HEK293 (cell line): ENCODE measurements at regions not wholly inside any gene's neighbourhood (a gene's known extent, or its start where the extent isn't known, plus 50 kb on each side); places are given as distances from the start of the nearest gene placed in this dataset.

Source experiments
- CTCF ChIA-PET: fragments of 350-600 bp; formaldehyde crosslinking; extraction: SDS; loops from one replicate; lab custom pipeline; 2021; ENCODE audit warnings: antibody characterized with exemption; lab: Yijun Ruan, JAX
- POLR2A ChIA-PET: fragments of 300-600 bp; formaldehyde crosslinking; extraction: SDS; loops from one replicate; lab custom pipeline; 2020; ENCODE audit warnings: antibody characterized with exemption, inconsistent platforms; lab: Yijun Ruan, JAX
- H3K27ac ChIP-seq: fragments of 200-500 bp; sonication (Bioruptor generic); 2 replicates; pipeline ENCODE4 v1.5.1; 2014; ENCODE audit warnings: low read depth, low read length, control low read depth, inconsistent platforms; ENCODE audit errors: extremely low read depth
- H3K36me3 ChIP-seq, 2 experiments: fragments of 200-500 bp in 1 of 2; sonication (Bioruptor generic) in 1 of 2; 1 replicate in 1 of 2; 2 replicates in 1 of 2; pipeline ENCODE4 v1.5.1; 2014 to 2017; ENCODE audit warnings: inconsistent platforms in 2 of 2, low read length in 2 of 2; ENCODE audit not compliant: control insufficient read depth in 2 of 2, insufficient read depth in 1 of 2
- H3K4me1 ChIP-seq: fragments of 200-500 bp; sonication (Bioruptor generic); 2 replicates; pipeline ENCODE4 v1.5.1; 2014; ENCODE audit warnings: mild to moderate bottlenecking, low read length, inconsistent platforms; ENCODE audit not compliant: control insufficient read depth, insufficient read depth
- H3K4me3 ChIP-seq: 2 replicates; pipeline ENCODE4 v1.5.1; 2011; ENCODE audit warnings: low read depth, mild to moderate bottlenecking, control low read depth, low read length, moderate library complexity
- H3K9me3 ChIP-seq: fragments of 200-500 bp; sonication (Bioruptor generic); 2 replicates; pipeline ENCODE4 v1.5.1; 2014; ENCODE audit warnings: low read depth, low read length, inconsistent platforms; ENCODE audit not compliant: control insufficient read depth, insufficient read depth
- BCL11A ChIP-seq: fragments of 450-650 bp; formaldehyde crosslinking; IDR thresholded peaks from 2 replicates; pipeline ENCODE4 v1.5.1; 2016; ENCODE audit warnings: low read depth, missing biosample characterization, missing genetic modification characterization
- GLIS1 ChIP-seq: fragments of 450-650 bp; formaldehyde crosslinking; IDR thresholded peaks from 2 replicates; pipeline ENCODE4 v1.5.1; 2016; ENCODE audit warnings: missing biosample characterization, missing genetic modification characterization
- KLF9 ChIP-seq: fragments of 450-650 bp; formaldehyde crosslinking; IDR thresholded peaks from 2 replicates; pipeline ENCODE4 v1.5.1; 2016; ENCODE audit warnings: missing biosample characterization, missing genetic modification characterization, low read depth
- MYNN ChIP-seq: fragments of 450-650 bp; formaldehyde crosslinking; IDR thresholded peaks from 2 replicates; pipeline ENCODE4 v1.5.1; 2016; ENCODE audit warnings: missing biosample characterization, missing genetic modification characterization, borderline replicate concordance
- OVOL3 ChIP-seq: fragments of 450-650 bp; formaldehyde crosslinking; IDR thresholded peaks from 2 replicates; pipeline ENCODE4 v1.5.1; 2016; ENCODE audit warnings: missing biosample characterization, missing genetic modification characterization
- REPIN1 ChIP-seq: fragments of 450-650 bp; formaldehyde crosslinking; IDR thresholded peaks from 2 replicates; pipeline ENCODE4 v1.5.1; 2017; ENCODE audit warnings: missing biosample characterization, missing genetic modification characterization, low read depth
- SCRT1 ChIP-seq: fragments of 450-650 bp; formaldehyde crosslinking; IDR thresholded peaks from 2 replicates; pipeline ENCODE4 v1.5.1; 2016; ENCODE audit warnings: missing biosample characterization, missing genetic modification characterization, borderline replicate concordance
- TCF7L2 ChIP-seq: IDR thresholded peaks from 2 replicates; pipeline ENCODE4 v1.6.1; 2011; ENCODE audit warnings: low read depth, mild to moderate bottlenecking, inconsistent platforms, low read length, moderate library complexity, borderline replicate concordance
- ZNF10 ChIP-seq: fragments of 450-650 bp; formaldehyde crosslinking; IDR thresholded peaks from 2 replicates; pipeline ENCODE4 v1.5.1; 2017; ENCODE audit warnings: missing biosample characterization, missing genetic modification characterization
- ZNF146 ChIP-seq: fragments of 450-650 bp; formaldehyde crosslinking; IDR thresholded peaks from 2 replicates; pipeline ENCODE4 v1.5.1; 2016; ENCODE audit warnings: missing biosample characterization, missing genetic modification characterization
- ZNF169 ChIP-seq: fragments of 450-650 bp; formaldehyde crosslinking; IDR thresholded peaks from 2 replicates; pipeline ENCODE4 v1.5.1; 2016; ENCODE audit warnings: missing biosample characterization, missing genetic modification characterization
- ZNF24 ChIP-seq: fragments of 450-650 bp; formaldehyde crosslinking; IDR thresholded peaks from 2 replicates; pipeline ENCODE4 v1.5.1; 2016; ENCODE audit warnings: missing biosample characterization, missing genetic modification characterization
- ZNF274 ChIP-seq, 2 experiments: fragments of 200-500 bp in 1 of 2; fragments of 450-650 bp in 1 of 2; sonication (Bioruptor generic) in 1 of 2; formaldehyde crosslinking in 1 of 2; IDR thresholded peaks; 2 replicates each; pipeline versions ENCODE4 v1.5.1 to v1.6.1; 2014 to 2016; ENCODE audit warnings: borderline replicate concordance in 1 of 2, inconsistent platforms in 1 of 2, low read length in 1 of 2, missing biosample characterization in 1 of 2, missing genetic modification characterization in 1 of 2
- ZNF302 ChIP-seq: fragments of 450-650 bp; formaldehyde crosslinking; IDR thresholded peaks from 2 replicates; pipeline ENCODE4 v1.5.1; 2016; ENCODE audit warnings: missing biosample characterization, missing genetic modification characterization, low read depth
- ZNF335 ChIP-seq: fragments of 450-650 bp; formaldehyde crosslinking; conservative IDR thresholded peaks from 2 replicates; pipeline ENCODE4 v1.5.1; 2016; ENCODE audit warnings: missing biosample characterization, missing genetic modification characterization
- ZNF366 ChIP-seq: fragments of 450-650 bp; formaldehyde crosslinking; conservative IDR thresholded peaks from 2 replicates; pipeline ENCODE4 v1.5.1; 2016; ENCODE audit warnings: missing biosample characterization, missing genetic modification characterization
- ZNF423 ChIP-seq: fragments of 450-650 bp; formaldehyde crosslinking; IDR thresholded peaks from 2 replicates; pipeline ENCODE4 v1.5.1; 2016; ENCODE audit warnings: missing biosample characterization, missing genetic modification characterization
- ZNF473 ChIP-seq: fragments of 450-650 bp; formaldehyde crosslinking; IDR thresholded peaks from 2 replicates; pipeline ENCODE4 v1.5.1; 2017; ENCODE audit warnings: missing biosample characterization, missing genetic modification characterization
- ZNF521 ChIP-seq: fragments of 450-650 bp; formaldehyde crosslinking; IDR thresholded peaks from 2 replicates; pipeline ENCODE4 v1.5.1; 2017; ENCODE audit warnings: missing biosample characterization, mild to moderate bottlenecking, missing genetic modification characterization
- ZNF654 ChIP-seq: fragments of 450-650 bp; formaldehyde crosslinking; IDR thresholded peaks from 2 replicates; pipeline ENCODE4 v1.5.1; 2016; ENCODE audit warnings: low read depth, missing biosample characterization, missing genetic modification characterization
- ZNF664 ChIP-seq: fragments of 450-650 bp; formaldehyde crosslinking; IDR thresholded peaks from 2 replicates; pipeline ENCODE4 v1.5.1; 2016; ENCODE audit warnings: missing biosample characterization, missing genetic modification characterization
- TF ChIP-seq, protein P1 (sequence below): fragments of 450-650 bp; formaldehyde crosslinking; IDR thresholded peaks from 2 replicates; pipeline ENCODE4 v1.5.1; 2016; ENCODE audit warnings: missing biosample characterization, missing genetic modification characterization
- TF ChIP-seq, protein P2 (sequence below): fragments of 450-650 bp; formaldehyde crosslinking; IDR thresholded peaks from 2 replicates; pipeline ENCODE4 v1.5.1; 2016; ENCODE audit warnings: missing biosample characterization, missing genetic modification characterization
- TF ChIP-seq, protein P3 (sequence below): fragments of 450-650 bp; formaldehyde crosslinking; IDR thresholded peaks from 2 replicates; pipeline ENCODE4 v1.5.0; 2017; ENCODE audit warnings: missing biosample characterization, missing genetic modification characterization, borderline replicate concordance
- TF ChIP-seq, protein P4 (sequence below): fragments of 450-650 bp; formaldehyde crosslinking; optimal IDR thresholded peaks from 2 replicates; pipeline ENCODE3; 2016; ENCODE audit warnings: missing biosample characterization, mild to moderate bottlenecking, missing genetic modification characterization
- TF ChIP-seq, protein P5 (sequence below): fragments of 450-650 bp; formaldehyde crosslinking; IDR thresholded peaks from 2 replicates; pipeline ENCODE4 v1.5.1; 2016; ENCODE audit warnings: missing biosample characterization, missing genetic modification characterization

DNA sequence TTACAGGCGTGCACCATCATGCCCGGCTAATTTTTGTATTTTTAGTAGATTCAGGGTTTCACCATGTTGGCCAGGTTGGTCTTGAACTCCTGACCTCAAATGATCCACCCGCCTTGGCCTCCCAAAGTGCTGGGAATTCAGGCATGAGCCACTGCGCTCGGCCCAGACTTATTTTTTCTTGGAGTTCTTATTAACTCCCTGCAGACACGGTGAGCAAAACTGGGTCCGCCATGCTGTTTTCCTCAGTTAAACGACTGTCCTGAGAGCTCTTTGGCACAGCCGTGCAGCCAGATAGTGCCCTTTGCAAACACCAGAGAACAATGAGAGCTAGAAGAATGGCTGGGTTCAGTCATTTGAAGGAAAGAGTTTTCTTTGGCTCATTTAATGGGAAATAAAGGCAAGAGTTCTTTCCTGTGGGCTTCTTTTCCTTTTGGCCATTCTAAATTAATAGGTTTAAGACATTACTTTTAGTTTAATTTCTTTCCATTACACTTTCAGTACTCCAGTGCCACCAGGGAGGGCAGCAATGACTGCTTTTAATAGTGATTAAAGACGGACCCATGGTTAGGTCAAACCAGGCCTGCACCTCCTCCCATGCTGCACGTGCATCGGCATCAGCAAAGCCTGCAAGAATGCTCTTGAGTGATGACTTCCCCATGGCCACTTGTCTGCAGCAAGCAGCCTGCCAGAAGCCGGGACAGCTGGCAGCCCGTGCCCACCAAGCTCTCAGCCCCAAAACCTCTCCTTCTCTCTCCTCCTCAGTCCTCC lies 60.7 kb downstream of the VCPKMT start (continued):
- TF ChIP-seq ZNF473 (tag by site-specific recombination): no peak

DNA sequence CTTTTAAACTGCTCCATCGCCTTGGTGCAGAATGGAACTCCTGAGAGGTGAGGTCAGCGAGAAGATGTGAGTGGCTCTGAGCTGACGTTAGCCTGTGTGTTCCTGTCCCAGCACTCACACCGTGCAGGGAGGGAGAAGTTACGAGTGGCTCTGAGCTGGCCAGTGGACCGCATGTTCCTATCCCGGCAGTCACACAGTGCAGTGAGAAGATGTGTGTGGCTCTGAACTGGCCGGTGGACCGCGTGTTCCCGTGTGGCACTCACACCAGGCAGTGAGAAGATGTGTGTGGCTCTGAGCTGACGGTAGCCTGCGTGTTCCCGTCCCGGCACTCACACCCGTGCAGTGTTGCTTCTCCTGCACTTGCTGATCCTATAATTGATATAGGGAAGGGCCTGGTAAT lies 59.9 kb downstream of the VCPKMT start:
- Histone ChIP-seq H3K36me3 (no peaks in the 10 kb centered on the region), H3K4me1 (peaks cover 5% of the 10 kb centered on the region), H3K9me3 (no peaks in the 10 kb centered on the region), H3K27ac (no peak overlapping the region), H3K4me3 (no peak overlapping the region)
- TF ChIP-seq TCF7L2: no peak
- no peak for TF ChIP-seq ZNF10
- no peak for TF ChIP-seq ZNF521
- TF ChIP-seq, protein P1, sequence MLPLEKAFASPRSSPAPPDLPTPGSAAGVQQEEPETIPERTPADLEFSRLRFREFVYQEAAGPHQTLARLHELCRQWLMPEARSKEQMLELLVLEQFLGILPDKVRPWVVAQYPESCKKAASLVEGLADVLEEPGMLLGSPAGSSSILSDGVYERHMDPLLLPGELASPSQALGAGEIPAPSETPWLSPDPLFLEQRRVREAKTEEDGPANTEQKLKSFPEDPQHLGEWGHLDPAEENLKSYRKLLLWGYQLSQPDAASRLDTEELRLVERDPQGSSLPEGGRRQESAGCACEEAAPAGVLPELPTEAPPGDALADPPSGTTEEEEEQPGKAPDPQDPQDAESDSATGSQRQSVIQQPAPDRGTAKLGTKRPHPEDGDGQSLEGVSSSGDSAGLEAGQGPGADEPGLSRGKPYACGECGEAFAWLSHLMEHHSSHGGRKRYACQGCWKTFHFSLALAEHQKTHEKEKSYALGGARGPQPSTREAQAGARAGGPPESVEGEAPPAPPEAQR (tag by site-specific recombination): no peak
- no peak for TF ChIP-seq ZNF169 (tag by site-specific recombination)
- TF ChIP-seq ZNF423: no peak
- TF ChIP-seq KLF9 (tag by site-specific recombination): no peak
- TF ChIP-seq ZNF366 (tag by site-specific recombination): no peak
- TF ChIP-seq, protein P2, sequence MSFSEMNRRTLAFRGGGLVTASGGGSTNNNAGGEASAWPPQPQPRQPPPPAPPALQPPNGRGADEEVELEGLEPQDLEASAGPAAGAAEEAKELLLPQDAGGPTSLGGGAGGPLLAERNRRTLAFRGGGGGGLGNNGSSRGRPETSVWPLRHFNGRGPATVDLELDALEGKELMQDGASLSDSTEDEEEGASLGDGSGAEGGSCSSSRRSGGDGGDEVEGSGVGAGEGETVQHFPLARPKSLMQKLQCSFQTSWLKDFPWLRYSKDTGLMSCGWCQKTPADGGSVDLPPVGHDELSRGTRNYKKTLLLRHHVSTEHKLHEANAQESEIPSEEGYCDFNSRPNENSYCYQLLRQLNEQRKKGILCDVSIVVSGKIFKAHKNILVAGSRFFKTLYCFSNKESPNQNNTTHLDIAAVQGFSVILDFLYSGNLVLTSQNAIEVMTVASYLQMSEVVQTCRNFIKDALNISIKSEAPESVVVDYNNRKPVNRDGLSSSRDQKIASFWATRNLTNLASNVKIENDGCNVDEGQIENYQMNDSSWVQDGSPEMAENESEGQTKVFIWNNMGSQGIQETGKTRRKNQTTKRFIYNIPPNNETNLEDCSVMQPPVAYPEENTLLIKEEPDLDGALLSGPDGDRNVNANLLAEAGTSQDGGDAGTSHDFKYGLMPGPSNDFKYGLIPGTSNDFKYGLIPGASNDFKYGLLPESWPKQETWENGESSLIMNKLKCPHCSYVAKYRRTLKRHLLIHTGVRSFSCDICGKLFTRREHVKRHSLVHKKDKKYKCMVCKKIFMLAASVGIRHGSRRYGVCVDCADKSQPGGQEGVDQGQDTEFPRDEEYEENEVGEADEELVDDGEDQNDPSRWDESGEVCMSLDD (tag by site-specific recombination): no peak
- no peak for TF ChIP-seq BCL11A (tag by site-specific recombination)
- no peak for TF ChIP-seq ZNF664 (tag by site-specific recombination)
- no peak for TF ChIP-seq MYNN (tag by site-specific recombination)
- ChIA-PET CTCF (interaction anchor here (0.6 kb wide), 1 partner anchor 247 kb away, joined by 3 read pairs; no protein-coding TSS in a partner anchor), POLR2A (no interaction called here)

DNA sequence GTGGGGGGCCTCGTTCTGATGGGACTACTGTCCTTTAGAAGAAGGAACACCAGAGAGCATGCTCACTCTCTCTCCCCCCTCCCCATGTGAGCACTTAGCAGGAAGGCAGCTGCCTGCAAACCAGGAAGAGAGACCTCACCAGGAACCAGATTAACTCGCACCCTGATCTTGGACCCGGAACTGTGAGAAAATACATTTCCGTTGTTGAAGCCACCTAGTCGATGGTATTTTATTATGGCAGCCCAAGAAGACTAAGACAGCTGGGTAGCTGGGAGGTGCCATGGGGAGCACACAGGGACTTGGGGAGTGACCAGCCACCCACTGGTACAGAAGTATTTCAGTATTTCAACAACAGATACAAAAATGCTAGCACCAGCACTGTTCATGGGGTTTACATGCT lies 59.0 kb downstream of the VCPKMT start:
- no peaks in the 10 kb centered on the region for H3K9me3 ChIP-seq
- ChIA-PET POLR2A (no interaction called here), CTCF (no interaction called here)
- TF ChIP-seq, protein P3, sequence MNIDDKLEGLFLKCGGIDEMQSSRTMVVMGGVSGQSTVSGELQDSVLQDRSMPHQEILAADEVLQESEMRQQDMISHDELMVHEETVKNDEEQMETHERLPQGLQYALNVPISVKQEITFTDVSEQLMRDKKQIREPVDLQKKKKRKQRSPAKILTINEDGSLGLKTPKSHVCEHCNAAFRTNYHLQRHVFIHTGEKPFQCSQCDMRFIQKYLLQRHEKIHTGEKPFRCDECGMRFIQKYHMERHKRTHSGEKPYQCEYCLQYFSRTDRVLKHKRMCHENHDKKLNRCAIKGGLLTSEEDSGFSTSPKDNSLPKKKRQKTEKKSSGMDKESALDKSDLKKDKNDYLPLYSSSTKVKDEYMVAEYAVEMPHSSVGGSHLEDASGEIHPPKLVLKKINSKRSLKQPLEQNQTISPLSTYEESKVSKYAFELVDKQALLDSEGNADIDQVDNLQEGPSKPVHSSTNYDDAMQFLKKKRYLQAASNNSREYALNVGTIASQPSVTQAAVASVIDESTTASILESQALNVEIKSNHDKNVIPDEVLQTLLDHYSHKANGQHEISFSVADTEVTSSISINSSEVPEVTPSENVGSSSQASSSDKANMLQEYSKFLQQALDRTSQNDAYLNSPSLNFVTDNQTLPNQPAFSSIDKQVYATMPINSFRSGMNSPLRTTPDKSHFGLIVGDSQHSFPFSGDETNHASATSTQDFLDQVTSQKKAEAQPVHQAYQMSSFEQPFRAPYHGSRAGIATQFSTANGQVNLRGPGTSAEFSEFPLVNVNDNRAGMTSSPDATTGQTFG (tag by site-specific recombination): no peak
- TF ChIP-seq GLIS1 (tag by site-specific recombination) (no peak), ZNF24 (tag by site-specific recombination) (no peak), REPIN1 (tag by site-specific recombination) (no peak), ZNF302 (no peak), ZNF274 (IDR thresholded peaks at IDR 0.05; ENCODE audit: low read length) (no peak), ZNF274 (tag by site-specific recombination; IDR thresholded peaks at IDR 0.05; ENCODE audit: borderline replicate concordance) (no peak), OVOL3 (no peak), ZNF335 (tag by site-specific recombination) (no peak), SCRT1 (no peak), ZNF654 (tag by site-specific recombination) (no peak), ZNF146 (tag by site-specific recombination) (no peak)
- TF ChIP-seq, protein P4, sequence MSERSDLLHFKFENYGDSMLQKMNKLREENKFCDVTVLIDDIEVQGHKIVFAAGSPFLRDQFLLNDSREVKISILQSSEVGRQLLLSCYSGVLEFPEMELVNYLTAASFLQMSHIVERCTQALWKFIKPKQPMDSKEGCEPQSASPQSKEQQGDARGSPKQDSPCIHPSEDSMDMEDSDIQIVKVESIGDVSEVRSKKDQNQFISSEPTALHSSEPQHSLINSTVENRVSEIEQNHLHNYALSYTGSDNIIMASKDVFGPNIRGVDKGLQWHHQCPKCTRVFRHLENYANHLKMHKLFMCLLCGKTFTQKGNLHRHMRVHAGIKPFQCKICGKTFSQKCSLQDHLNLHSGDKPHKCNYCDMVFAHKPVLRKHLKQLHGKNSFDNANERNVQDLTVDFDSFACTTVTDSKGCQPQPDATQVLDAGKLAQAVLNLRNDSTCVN (tag by site-specific recombination): no peak
- TF ChIP-seq, protein P5, sequence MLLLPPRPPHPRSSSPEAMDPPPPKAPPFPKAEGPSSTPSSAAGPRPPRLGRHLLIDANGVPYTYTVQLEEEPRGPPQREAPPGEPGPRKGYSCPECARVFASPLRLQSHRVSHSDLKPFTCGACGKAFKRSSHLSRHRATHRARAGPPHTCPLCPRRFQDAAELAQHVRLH (tag by site-specific recombination): no peak

More for the DNA sequence above, 59.0 kb downstream of the VCPKMT start:
- Histone ChIP-seq H3K4me1 (peaks cover 12% of the 10 kb centered on the region), H3K27ac (no peak overlapping the region), H3K36me3 (no peaks in the 10 kb centered on the region), H3K4me3 (no peak overlapping the region)
